Panc1 (cell line): ENCODE measurements at regions not wholly inside any gene's neighbourhood (a gene's known extent, or its start where the extent isn't known, plus 50 kb on each side); places are given as distances from the start of the nearest gene placed in this dataset.

Source experiments
- ATAC-seq: fragments of 200-7000 bp; cut with Tn5 transposase; 2 replicates; pipeline ENCODE4 v1.9.1; 2020; ENCODE audit warnings: mild to moderate bottlenecking, moderate library complexity
- BruUV-seq: library from RNA; stranded (reverse); fragments of 400-500 nt; replicated peaks from 2 replicates; lab custom pipeline; 2021; lab: Mats Ljungman, UMichigan
- CTCF ChIA-PET: fragments of 300-600 bp; sonication (Branson Sonifier 250); formaldehyde crosslinking; loops from one replicate; lab custom pipeline; 2022; ENCODE audit warnings: antibody characterized with exemption; lab: Charles Lee
- POLR2A ChIA-PET: fragments of 300-600 bp; sonication (Branson Sonifier 250); formaldehyde crosslinking; loops from one replicate; lab custom pipeline; 2022; ENCODE audit warnings: antibody characterized with exemption; lab: Charles Lee
- DNase-seq: peaks from one replicate; pipeline ENCODE4 v3.0.0-alpha.2; 2010; ENCODE audit warnings: low read depth, low spot score
- H3K27ac ChIP-seq: 2 replicates; pipeline ENCODE4 v1.5.1; 2011; ENCODE audit warnings: mild to moderate bottlenecking, low read length, inconsistent platforms
- H3K27me3 ChIP-seq: fragments of 200-500 bp; sonication (Bioruptor generic); 2 replicates; pipeline ENCODE4 v1.6.0; 2014; ENCODE audit warnings: low read length, inconsistent platforms; ENCODE audit not compliant: control insufficient read depth, insufficient read depth
- H3K36me3 ChIP-seq: fragments of 200-500 bp; sonication (Bioruptor generic); 2 replicates; pipeline ENCODE4 v1.5.1; 2014; ENCODE audit warnings: inconsistent platforms, mild to moderate bottlenecking, low read length, moderate library complexity; ENCODE audit not compliant: control insufficient read depth, insufficient read depth
- H3K4me1 ChIP-seq: 2 replicates; pipeline ENCODE4 v1.5.1; 2011; ENCODE audit warnings: inconsistent platforms, mild to moderate bottlenecking, low read length, moderate library complexity; ENCODE audit not compliant: control insufficient read depth, insufficient read depth
- H3K4me3 ChIP-seq, 2 experiments: 2 replicates each; pipeline ENCODE4 v1.5.1; 2011 to 2012; ENCODE audit warnings: low read depth in 2 of 2, low read length in 2 of 2, mild to moderate bottlenecking in 2 of 2, inconsistent platforms in 1 of 2, moderate library complexity in 1 of 2
- H3K9me3 ChIP-seq: fragments of 200-500 bp; sonication (Bioruptor generic); 2 replicates; pipeline ENCODE4 v1.5.1; 2014; ENCODE audit warnings: low read depth, mild to moderate bottlenecking, inconsistent platforms, low read length, moderate library complexity; ENCODE audit not compliant: control insufficient read depth, insufficient read depth
- CTCF ChIP-seq: fragments of 450-650 bp; IDR thresholded peaks from 2 replicates; pipeline ENCODE4 v1.5.1; 2017; ENCODE audit warnings: mild to moderate bottlenecking
- POLR2AphosphoS5 ChIP-seq: IDR thresholded peaks from 2 replicates; pipeline ENCODE4 v1.6.1; 2012; ENCODE audit warnings: mild to moderate bottlenecking, low read depth, low read length, moderate library complexity
- REST ChIP-seq, 2 experiments: IDR thresholded peaks; 2 replicates each; pipeline ENCODE4 v1.6.1; 2011 to 2012; ENCODE audit warnings: low read depth in 2 of 2, control low read depth in 1 of 2, low read length in 1 of 2, mild to moderate bottlenecking in 1 of 2, moderate library complexity in 1 of 2; ENCODE audit not compliant: insufficient read depth in 1 of 2
- SIN3A ChIP-seq: IDR thresholded peaks from 2 replicates; pipeline ENCODE4 v1.6.1; 2012; ENCODE audit warnings: low read depth, mild to moderate bottlenecking, low read length, moderate library complexity, borderline replicate concordance; ENCODE audit not compliant: insufficient read depth
- TCF7L2 ChIP-seq: IDR thresholded peaks from 2 replicates; pipeline ENCODE4 v1.6.1; 2011; ENCODE audit warnings: mild to moderate bottlenecking, low read depth, low read length, inconsistent platforms
- in situ Hi-C: cut with HindIII; loops from 2 replicates; pipeline ENCODE4 v1.10.0; 2016; ENCODE audit warnings: low sequenced_read_pairs, low pct_unique_long_range_greater_than_20kb
- intact Hi-C: fragments of 100-400 bp; cut with micrococcal nuclease; formaldehyde crosslinking; loops from one replicate; pipeline ENCODE4 v1.10.0; 2022; ENCODE audit not compliant: unreplicated experiment

- ATAC-seq (no peak), DNase-seq (no peak)
- no peaks in the 10 kb centered on the region for H3K4me1 ChIP-seq
These were observed 480.4 kb downstream of the KCNJ3 start for GRCh38 chr2:155178921-155179320.

GRCh38 chr2:155176345-155176744, 477.9 kb downstream of the KCNJ3 start:
- H3K27ac ChIP-seq: no peak overlapping the region
- ChIA-PET POLR2A (no interaction called here), CTCF (no interaction called here)
- no TSS peak for BruUV-seq
- no peak overlapping the region for H3K4me3 ChIP-seq
- in situ Hi-C loops (no loop called here), intact Hi-C loops (no loop called here)
- DNase-seq (no peak), ATAC-seq (no peak)
- H3K4me1 ChIP-seq: no peaks in the 10 kb centered on the region
- no peaks in the 10 kb centered on the region for H3K9me3 ChIP-seq
- H3K36me3 ChIP-seq: no peaks in the 10 kb centered on the region
- TF ChIP-seq SIN3A: no peak
- TF ChIP-seq CTCF: no peak
- no peak for TF ChIP-seq POLR2AphosphoS5
- TF ChIP-seq TCF7L2: no peak
- no peak for TF ChIP-seq REST (IDR thresholded peaks at IDR 0.05; ENCODE audit: insufficient read depth in 1 of 2, low read depth in 2 of 2, low read length in 1 of 2)
- no peaks in the 10 kb centered on the region for H3K27me3 ChIP-seq

More at GRCh38 chr2:155178921-155179320, 480.4 kb downstream of the KCNJ3 start:
- Histone ChIP-seq H3K36me3 (no peaks in the 10 kb centered on the region), H3K9me3 (no peaks in the 10 kb centered on the region), H3K27ac (no peak overlapping the region), H3K27me3 (no peaks in the 10 kb centered on the region), H3K4me3 (no peak overlapping the region)
- ChIA-PET POLR2A (no interaction called here), CTCF (no interaction called here)
- BruUV-seq: no TSS peak
- intact Hi-C loops: no loop called here
- in situ Hi-C loops: no loop called here
- TF ChIP-seq POLR2AphosphoS5 (no peak), TCF7L2 (no peak), SIN3A (no peak), REST (IDR thresholded peaks at IDR 0.05; ENCODE audit: insufficient read depth in 1 of 2, low read depth in 2 of 2, low read length in 1 of 2) (no peak), CTCF (no peak)
